Renal cortical epithelial cell (primary cell): ENCODE measurements at regions not wholly inside any gene's neighbourhood (a gene's known extent, or its start where the extent isn't known, plus 50 kb on each side); places are given as distances from the start of the nearest gene placed in this dataset.
A peak's percentile ranks its signal among the peaks of the same experiment; 100 is the strongest.

Experiments
- DNase-seq: peaks from one replicate; pipeline ENCODE4 v3.0.0-alpha.2; 2011; ENCODE audit warnings: low read depth

- peak; percentile 25 for DNase-seq
Observed at GRCh38 chr10:31754803-31755624, 173.6 kb downstream of the ARHGAP12 start.

GRCh38 chr10:31753681-31754080, 174.9 kb downstream of the ARHGAP12 start:
- no peak for DNase-seq

- DNase-seq, result no peak
Observed at GRCh38 chr10:31752170-31752569, 176.5 kb downstream of the ARHGAP12 start.

- DNase-seq, result no peak
Observed at GRCh38 chr10:31751738-31752080, 176.9 kb downstream of the ARHGAP12 start.

- no peak for DNase-seq
Observed at GRCh38 chr10:31751051-31751737, 177.4 kb downstream of the ARHGAP12 start.

- DNase-seq, result no peak
Observed at GRCh38 chr10:31749981-31750840, 178.4 kb downstream of the ARHGAP12 start.

GRCh38 chr10:31749301-31749700, 179.3 kb downstream of the ARHGAP12 start:
- DNase-seq, result no peak

GRCh38 chr10:31745612-31746376, 182.8 kb downstream of the ARHGAP12 start:
- DNase-seq, result peak; percentile 83

GRCh38 chr10:31744025-31744424, 184.6 kb downstream of the ARHGAP12 start:
- no peak for DNase-seq

- no peak for DNase-seq
Observed at GRCh38 chr10:31742255-31742654, 186.4 kb downstream of the ARHGAP12 start.

GRCh38 chr10:31741473-31741872, 187.2 kb downstream of the ARHGAP12 start:
- DNase-seq, result no peak

- peak; percentile 81 for DNase-seq
Observed at GRCh38 chr10:31739711-31740110, 188.9 kb downstream of the ARHGAP12 start.

GRCh38 chr10:31739146-31739545, 189.5 kb downstream of the ARHGAP12 start:
- DNase-seq, result no peak

- DNase-seq, result no peak
Observed at GRCh38 chr10:31731711-31732110, 196.9 kb downstream of the ARHGAP12 start.

GRCh38 chr10:31730776-31731175, 197.9 kb downstream of the ARHGAP12 start:
- no peak for DNase-seq

GRCh38 chr10:31728698-31729224, 199.9 kb downstream of the ARHGAP12 start:
- no peak for DNase-seq

GRCh38 chr10:31725436-31725835, 203.2 kb downstream of the ARHGAP12 start:
- DNase-seq, result no peak

GRCh38 chr10:31724296-31724695, 204.3 kb downstream of the ARHGAP12 start:
- DNase-seq, result no peak

- peak; percentile 10 for DNase-seq
Observed at GRCh38 chr10:31723106-31723750, 205.4 kb downstream of the ARHGAP12 start.

- DNase-seq, result no peak
Observed at GRCh38 chr10:31721096-31721495, 207.5 kb downstream of the ARHGAP12 start.

- DNase-seq, result no peak
Observed at GRCh38 chr10:31720546-31720945, 208.1 kb downstream of the ARHGAP12 start.
